CD14-positive monocyte (primary cell): ENCODE measurements at regions not wholly inside any gene's neighbourhood (a gene's known extent, or its start where the extent isn't known, plus 50 kb on each side); places are given as distances from the start of the nearest gene placed in this dataset.

ENCODE experiments used
- DNase-seq, 3 donors: peaks; one replicate each; pipeline ENCODE4 v3.0.0-alpha.2; 2011 to 2022
- H2AFZ ChIP-seq: 2 replicates; pipeline ENCODE4 v1.6.0; 2012; ENCODE audit warnings: mild to moderate bottlenecking, low read depth, low read length, inconsistent platforms; ENCODE audit not compliant: insufficient read depth, poor library complexity, severe bottlenecking
- H3K27ac ChIP-seq, 2 donors: 1 replicate in 1 of 2; 2 replicates in 1 of 2; pipeline ENCODE4 v1.5.1; 2012 to 2013; ENCODE audit warnings: low read length in 2 of 2, control low read depth in 1 of 2, inconsistent platforms in 1 of 2, low read depth in 1 of 2, mild to moderate bottlenecking in 1 of 2
- H3K27me3 ChIP-seq, 2 donors: one replicate each; pipeline versions ENCODE4 v1.6.0 to v1.6.1; 2011 to 2013; ENCODE audit warnings: low read length in 2 of 2; ENCODE audit not compliant: control insufficient read depth in 2 of 2, insufficient read depth in 2 of 2
- H3K36me3 ChIP-seq, 2 donors: replicated peaks in 1 of 2; 1 replicate in 1 of 2; 2 replicates in 1 of 2; pipeline versions ENCODE4 v1.5.1 to v1.6.1; 2012 to 2013; ENCODE audit warnings: low read length in 2 of 2, control low read depth in 1 of 2, inconsistent platforms in 1 of 2, mild to moderate bottlenecking in 1 of 2; ENCODE audit not compliant: insufficient read depth in 2 of 2, control insufficient read depth in 1 of 2
- H3K4me1 ChIP-seq, 2 donors: 1 replicate in 1 of 2; 2 replicates in 1 of 2; pipeline versions ENCODE4 v1.5.1 to v1.6.1; 2012 to 2013; ENCODE audit warnings: low read length in 2 of 2, control low read depth in 1 of 2, inconsistent platforms in 1 of 2, mild to moderate bottlenecking in 1 of 2, moderate library complexity in 1 of 2; ENCODE audit not compliant: insufficient read depth in 2 of 2, control insufficient read depth in 1 of 2
- H3K4me2 ChIP-seq: replicated peaks from 2 replicates; pipeline ENCODE3; 2012; ENCODE audit warnings: low read length, moderate library complexity, mild to moderate bottlenecking; ENCODE audit not compliant: poor library complexity, severe bottlenecking; ENCODE audit errors: extremely low read depth
- H3K4me3 ChIP-seq, 3 experiments: fragments of 200-600 bp in 1 of 3; sonication (generic) in 1 of 3; replicated peaks in 1 of 3; 1 replicate in 2 of 3; 2 replicates in 1 of 3; pipeline ENCODE4 v1.5.1; 2011 to 2013; ENCODE audit warnings: low read length in 3 of 3, mild to moderate bottlenecking in 3 of 3, control low read depth in 2 of 3, low read depth in 2 of 3, inconsistent platforms in 1 of 3, moderate library complexity in 1 of 3
- H3K79me2 ChIP-seq: 2 replicates; pipeline ENCODE4 v1.6.0; 2012; ENCODE audit warnings: mild to moderate bottlenecking, control low read depth, inconsistent platforms, low read length, moderate library complexity; ENCODE audit not compliant: insufficient read depth
- H3K9ac ChIP-seq: 2 replicates; pipeline ENCODE4 v1.6.0; 2017; ENCODE audit warnings: low read length, mild to moderate bottlenecking; ENCODE audit not compliant: insufficient read depth, poor library complexity, severe bottlenecking
- H3K9me3 ChIP-seq, 2 donors: replicated peaks in 1 of 2; 1 replicate in 1 of 2; 2 replicates in 1 of 2; pipeline versions ENCODE4 v1.5.1 to v1.6.1; 2012 to 2013; ENCODE audit warnings: low read length in 2 of 2, control low read depth in 1 of 2; ENCODE audit not compliant: control insufficient read depth in 1 of 2, insufficient read depth in 1 of 2
- H4K20me1 ChIP-seq: 2 replicates; pipeline ENCODE4 v1.6.0; 2012; ENCODE audit warnings: mild to moderate bottlenecking, low read length, control low read depth, moderate library complexity; ENCODE audit not compliant: insufficient read depth
- H3K27ac Mint-ChIP-seq, 7 donors: one replicate each; pipeline ENCODE4 v1.8.0; 2020; ENCODE audit warnings: mild to moderate bottlenecking in 7 of 7, mixed read lengths in 7 of 7, moderate library complexity in 6 of 7, inconsistent platforms in 2 of 7
- H3K27me3 Mint-ChIP-seq, 3 donors: one replicate each; pipeline ENCODE4 v1.8.0; 2021 to 2022; ENCODE audit warnings: low read depth in 3 of 3, mild to moderate bottlenecking in 3 of 3, mixed read lengths in 3 of 3, moderate library complexity in 3 of 3, inconsistent platforms in 1 of 3
- H3K36me3 Mint-ChIP-seq, 2 donors: one replicate each; pipeline ENCODE4 v1.8.0; 2020; ENCODE audit warnings: mixed read lengths in 2 of 2, inconsistent platforms in 1 of 2, mild to moderate bottlenecking in 1 of 2
- H3K4me1 Mint-ChIP-seq: one replicate; pipeline ENCODE4 v1.8.0; 2020; ENCODE audit warnings: mild to moderate bottlenecking, mixed read lengths
- H3K4me3 Mint-ChIP-seq, 2 donors: one replicate each; pipeline ENCODE4 v1.8.0; 2020; ENCODE audit warnings: mild to moderate bottlenecking in 2 of 2, mixed read lengths in 2 of 2, moderate library complexity in 1 of 2
- H3K9me3 Mint-ChIP-seq, 7 donors: one replicate each; pipeline ENCODE4 v1.8.0; 2020 to 2022; ENCODE audit warnings: mixed read lengths in 7 of 7, mild to moderate bottlenecking in 6 of 7, moderate library complexity in 6 of 7, inconsistent platforms in 2 of 7
- WGBS: methylation state at CpG from one replicate; pipeline ENCODE4 v1.1.5; 2013; ENCODE audit warnings: missing lambda C conversion rate; ENCODE audit not compliant: insufficient coverage; 5-methylcytosine and 5-hydroxymethylcytosine counted together
- intact Hi-C, 2 donors: fragments of 100-400 bp; cut with micrococcal nuclease; formaldehyde crosslinking; loops; one replicate each; pipeline versions ENCODE4 v1.15.0 to v1.15.1; 2023
- TF ChIP-seq, protein P1 (sequence below): fragments of 200-600 bp; IDR thresholded peaks from one replicate; pipeline ENCODE4 v1.8.0; 2022; ENCODE audit warnings: antibody characterized with exemption, mild to moderate bottlenecking

DNA sequence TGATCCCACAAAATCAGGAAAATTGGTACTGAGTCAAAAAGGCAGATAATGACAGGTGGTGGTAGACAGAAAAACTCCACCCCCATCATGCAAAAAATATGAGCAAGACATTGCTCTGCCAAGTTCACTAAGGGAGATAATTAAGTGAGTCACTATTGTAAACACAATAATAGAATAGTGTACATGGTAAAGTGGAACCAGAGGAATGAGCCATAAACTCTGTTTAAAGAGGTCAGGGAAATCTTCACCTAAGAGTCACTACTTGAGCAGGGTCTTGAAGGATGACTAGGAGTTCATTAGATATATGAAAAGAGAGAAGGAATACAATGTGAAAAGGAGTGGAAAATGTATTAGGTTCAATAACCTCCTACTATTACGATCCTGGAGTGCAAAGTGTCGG lies 213.4 kb upstream of the PEX5L start:
- Histone ChIP-seq H3K4me1 (no peaks in the 10 kb centered on the region), H2AFZ (no peak overlapping the region), H3K9me3 (no peaks in the 10 kb centered on the region), H4K20me1 (no peaks in the 10 kb centered on the region), H3K4me2 (no peak overlapping the region), H3K4me3 (no peak overlapping the region), H3K27ac (no peak overlapping the region), H3K79me2 (no peaks in the 10 kb centered on the region), H3K36me3 (no peaks in the 10 kb centered on the region), H3K9ac (no peak overlapping the region), H3K27me3 (no peaks in the 10 kb centered on the region)
- H3K27me3 Mint-ChIP-seq = no peaks in the 10 kb centered on the region
- TF ChIP-seq, protein P1, sequence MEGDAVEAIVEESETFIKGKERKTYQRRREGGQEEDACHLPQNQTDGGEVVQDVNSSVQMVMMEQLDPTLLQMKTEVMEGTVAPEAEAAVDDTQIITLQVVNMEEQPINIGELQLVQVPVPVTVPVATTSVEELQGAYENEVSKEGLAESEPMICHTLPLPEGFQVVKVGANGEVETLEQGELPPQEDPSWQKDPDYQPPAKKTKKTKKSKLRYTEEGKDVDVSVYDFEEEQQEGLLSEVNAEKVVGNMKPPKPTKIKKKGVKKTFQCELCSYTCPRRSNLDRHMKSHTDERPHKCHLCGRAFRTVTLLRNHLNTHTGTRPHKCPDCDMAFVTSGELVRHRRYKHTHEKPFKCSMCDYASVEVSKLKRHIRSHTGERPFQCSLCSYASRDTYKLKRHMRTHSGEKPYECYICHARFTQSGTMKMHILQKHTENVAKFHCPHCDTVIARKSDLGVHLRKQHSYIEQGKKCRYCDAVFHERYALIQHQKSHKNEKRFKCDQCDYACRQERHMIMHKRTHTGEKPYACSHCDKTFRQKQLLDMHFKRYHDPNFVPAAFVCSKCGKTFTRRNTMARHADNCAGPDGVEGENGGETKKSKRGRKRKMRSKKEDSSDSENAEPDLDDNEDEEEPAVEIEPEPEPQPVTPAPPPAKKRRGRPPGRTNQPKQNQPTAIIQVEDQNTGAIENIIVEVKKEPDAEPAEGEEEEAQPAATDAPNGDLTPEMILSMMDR = no peak
- H3K4me1 Mint-ChIP-seq = no peaks in the 10 kb centered on the region
- no peak overlapping the region for H3K4me3 Mint-ChIP-seq
- no CpG with 5 or more reads among the region's 2 CpGs for WGBS
- no peaks in the 10 kb centered on the region for H3K36me3 Mint-ChIP-seq
- no peak for DNase-seq
- peaks cover 0 to 10% (median 2%) of the 10 kb centered on the region in 7 donors for H3K9me3 Mint-ChIP-seq
- no peak overlapping the region for H3K27ac Mint-ChIP-seq
- intact Hi-C loops = no loop called here

DNA sequence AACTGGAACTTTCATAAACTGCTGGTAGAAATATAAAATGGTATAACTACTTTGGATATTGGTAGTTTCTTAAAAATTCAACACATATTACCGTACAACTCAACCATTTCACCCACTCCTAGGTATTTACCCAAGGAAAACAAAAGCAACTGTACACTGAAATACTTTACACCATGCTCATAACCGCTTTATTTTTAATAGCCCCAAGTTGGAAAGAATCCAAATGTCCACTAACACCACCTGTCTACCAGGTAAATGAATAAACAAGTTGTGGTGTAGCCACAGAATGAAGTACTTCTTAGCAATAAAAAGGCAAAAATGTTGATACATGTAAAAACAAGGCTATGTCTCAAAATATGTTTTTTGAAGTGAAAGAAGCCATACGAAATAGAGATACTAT lies 215.9 kb upstream of the PEX5L start:
- no peak overlapping the region for H3K4me3 Mint-ChIP-seq

More for the DNA sequence above, 215.9 kb upstream of the PEX5L start:
- Histone ChIP-seq H3K9me3 (peaks cover 0 to 4% of the 10 kb centered on the region in 2 donors), H3K36me3 (no peaks in the 10 kb centered on the region), H4K20me1 (no peaks in the 10 kb centered on the region), H3K79me2 (no peaks in the 10 kb centered on the region), H3K9ac (no peak overlapping the region), H3K4me2 (no peak overlapping the region), H3K27ac (no peak overlapping the region), H2AFZ (no peak overlapping the region), H3K27me3 (no peaks in the 10 kb centered on the region), H3K4me3 (no peak overlapping the region), H3K4me1 (no peaks in the 10 kb centered on the region)
- no peak overlapping the region for H3K27ac Mint-ChIP-seq
- no peaks in the 10 kb centered on the region for H3K36me3 Mint-ChIP-seq
- WGBS = no CpG with 5 or more reads among the region's 3 CpGs
- peaks cover 0 to 8% (median 4%) of the 10 kb centered on the region in 7 donors for H3K9me3 Mint-ChIP-seq
- H3K4me1 Mint-ChIP-seq = no peaks in the 10 kb centered on the region
- intact Hi-C loops = no loop called here
- TF ChIP-seq, protein P1 = no peak
- DNase-seq = no peak
- H3K27me3 Mint-ChIP-seq = no peaks in the 10 kb centered on the region
